H9 (cell line): ENCODE measurements at regions not wholly inside any gene's neighbourhood (a gene's known extent, or its start where the extent isn't known, plus 50 kb on each side); places are given as distances from the start of the nearest gene placed in this dataset.

Source experiments
- DNase-seq: peaks from one replicate; pipeline ENCODE4 v3.0.0-alpha.2; 2017
- H2AFZ ChIP-seq: one replicate; pipeline ENCODE4 v1.6.1; 2013; ENCODE audit warnings: mild to moderate bottlenecking, low read length, control low read depth, moderate library complexity
- H2AK5ac ChIP-seq: 2 replicates; pipeline ENCODE4 v1.6.1; 2013; ENCODE audit warnings: low read length, control low read depth, mixed read lengths; ENCODE audit not compliant: insufficient read length
- H2BK120ac ChIP-seq: one replicate; pipeline ENCODE4 v1.6.1; 2013; ENCODE audit warnings: low read depth, mild to moderate bottlenecking, low read length, control low read depth, inconsistent platforms; ENCODE audit not compliant: poor library complexity, severe bottlenecking
- H2BK12ac ChIP-seq: 2 replicates; pipeline ENCODE4 v1.6.1; 2013; ENCODE audit warnings: low read length, control low read depth, mixed read lengths, low read depth; ENCODE audit not compliant: insufficient read length
- H2BK15ac ChIP-seq: 2 replicates; pipeline ENCODE4 v1.6.1; 2013; ENCODE audit warnings: low read depth, low read length, control low read depth
- H2BK20ac ChIP-seq: one replicate; pipeline ENCODE4 v1.6.1; 2013; ENCODE audit warnings: low read depth, mild to moderate bottlenecking, low read length, control low read depth, inconsistent platforms; ENCODE audit not compliant: poor library complexity, severe bottlenecking
- H2BK5ac ChIP-seq: 2 replicates; pipeline ENCODE4 v1.6.1; 2013; ENCODE audit warnings: low read length, control low read depth, mixed read lengths; ENCODE audit not compliant: insufficient read length
- H3K14ac ChIP-seq: 2 replicates; pipeline ENCODE4 v1.6.1; 2013; ENCODE audit warnings: low read length, control low read depth; ENCODE audit not compliant: insufficient read depth
- H3K18ac ChIP-seq: 2 replicates; pipeline ENCODE4 v1.6.1; 2013; ENCODE audit warnings: low read depth, mild to moderate bottlenecking, mixed read lengths, low read length, control low read depth; ENCODE audit not compliant: insufficient read length
- H3K23ac ChIP-seq: 2 replicates; pipeline ENCODE4 v1.6.1; 2013; ENCODE audit warnings: low read length, control low read depth, mixed read lengths, low read depth; ENCODE audit not compliant: insufficient read length
- H3K23me2 ChIP-seq: 2 replicates; pipeline ENCODE4 v1.6.1; 2013; ENCODE audit warnings: low read depth, mild to moderate bottlenecking, mixed read lengths, low read length, control low read depth; ENCODE audit not compliant: insufficient read length, poor library complexity, severe bottlenecking
- H3K27ac ChIP-seq: 2 replicates; pipeline ENCODE4 v1.5.1; 2013; ENCODE audit warnings: low read length, control low read depth, mixed read lengths, low read depth; ENCODE audit not compliant: insufficient read length
- H3K27me3 ChIP-seq: 2 replicates; pipeline ENCODE4 v1.6.1; 2013; ENCODE audit warnings: low read length, control low read depth, inconsistent platforms; ENCODE audit not compliant: insufficient read depth
- H3K4ac ChIP-seq: 2 replicates; pipeline ENCODE4 v1.6.1; 2013; ENCODE audit warnings: low read depth, mild to moderate bottlenecking, control low read depth, inconsistent platforms, low read length, moderate library complexity
- H3K4me1 ChIP-seq: 2 replicates; pipeline ENCODE4 v1.6.1; 2013; ENCODE audit warnings: low read length, control low read depth, inconsistent platforms; ENCODE audit not compliant: insufficient read depth
- H3K4me2 ChIP-seq: 2 replicates; pipeline ENCODE4 v1.6.1; 2013; ENCODE audit warnings: low read length, control low read depth, mixed read lengths; ENCODE audit not compliant: insufficient read length, insufficient read depth
- H3K56ac ChIP-seq: 2 replicates; pipeline ENCODE4 v1.6.1; 2013; ENCODE audit warnings: low read depth, mild to moderate bottlenecking, mixed read lengths, low read length, control low read depth; ENCODE audit not compliant: insufficient read length
- H3K79me1 ChIP-seq: 2 replicates; pipeline ENCODE4 v1.6.1; 2013; ENCODE audit warnings: low read depth, mild to moderate bottlenecking, moderate library complexity, low read length, control low read depth, inconsistent platforms; ENCODE audit not compliant: insufficient read depth, poor library complexity, severe bottlenecking
- H3K79me2 ChIP-seq: 2 replicates; pipeline ENCODE4 v1.6.1; 2013; ENCODE audit warnings: low read length, control low read depth, inconsistent platforms; ENCODE audit not compliant: insufficient read depth
- H3K9ac ChIP-seq: 2 replicates; pipeline ENCODE4 v1.6.1; 2013; ENCODE audit warnings: low read length, control low read depth, mixed read lengths; ENCODE audit not compliant: insufficient read length; ENCODE audit errors: extremely low read depth
- H3K9me3 ChIP-seq: one replicate; pipeline ENCODE4 v1.6.1; 2013; ENCODE audit warnings: low read depth, low read length, inconsistent platforms; ENCODE audit not compliant: control insufficient read depth
- H3T11ph ChIP-seq: one replicate; pipeline ENCODE4 v1.6.1; 2013; ENCODE audit warnings: mild to moderate bottlenecking, low read length, control low read depth, inconsistent platforms
- H4K20me1 ChIP-seq: one replicate; pipeline ENCODE4 v1.6.1; 2013; ENCODE audit not compliant: control insufficient read depth, insufficient read length, insufficient read depth
- H4K5ac ChIP-seq: 2 replicates; pipeline ENCODE4 v1.6.1; 2013; ENCODE audit warnings: low read depth, mild to moderate bottlenecking, mixed read lengths, low read length, control low read depth; ENCODE audit not compliant: insufficient read length
- H4K8ac ChIP-seq: replicated peaks from 2 replicates; pipeline ENCODE4 v1.6.1; 2013; ENCODE audit warnings: low read length, control low read depth, mixed read lengths, low read depth; ENCODE audit not compliant: insufficient read length
- H4K91ac ChIP-seq: 2 replicates; pipeline ENCODE4 v1.6.1; 2013; ENCODE audit warnings: low read depth, mild to moderate bottlenecking, moderate library complexity, mixed read lengths, low read length, control low read depth; ENCODE audit not compliant: insufficient read length
- H3K27ac Mint-ChIP-seq, 3 experiments: 2 replicates in 2 of 3; 3 replicates in 1 of 3; pipeline ENCODE4 v1.8.0; 2020 to 2021; ENCODE audit warnings: mixed read lengths in 3 of 3, mild to moderate bottlenecking in 1 of 3, moderate library complexity in 1 of 3
- H3K27me3 Mint-ChIP-seq: 2 replicates; pipeline ENCODE4 v1.8.0; 2021; ENCODE audit warnings: low read depth, mild to moderate bottlenecking, moderate library complexity, mixed read lengths
- H3K36me3 Mint-ChIP-seq, 3 experiments: 2 replicates in 2 of 3; 3 replicates in 1 of 3; pipeline ENCODE4 v1.8.0; 2020 to 2021; ENCODE audit warnings: low read depth in 3 of 3, mixed read lengths in 3 of 3; ENCODE audit not compliant: insufficient read depth in 1 of 3
- H3K4me1 Mint-ChIP-seq, 2 experiments: 2 replicates each; pipeline ENCODE4 v1.8.0; 2020; ENCODE audit warnings: mixed read lengths in 2 of 2
- H3K4me3 Mint-ChIP-seq, 2 experiments: 2 replicates in 1 of 2; 3 replicates in 1 of 2; pipeline ENCODE4 v1.8.0; 2020 to 2021; ENCODE audit warnings: mild to moderate bottlenecking in 2 of 2, mixed read lengths in 2 of 2, moderate library complexity in 1 of 2
- H3K9me3 Mint-ChIP-seq, 2 experiments: 2 replicates in 1 of 2; 3 replicates in 1 of 2; pipeline ENCODE4 v1.8.0; 2020; ENCODE audit warnings: mild to moderate bottlenecking in 2 of 2, mixed read lengths in 2 of 2, moderate library complexity in 1 of 2
- WGBS: extraction: QIAGEN DNeasy Blood & Tissue Kit; methylation state at CpG from one replicate; pipeline ENCODE4 v1.1.7; 2013; ENCODE audit warnings: missing lambda C conversion rate, low lambda C conversion rate, mixed read lengths; ENCODE audit not compliant: insufficient read length; ENCODE audit errors: extremely low coverage; 5-methylcytosine and 5-hydroxymethylcytosine counted together
- TF ChIP-seq, protein P1 (sequence below): fragments of 200-600 bp; sonication (generic); conservative IDR thresholded peaks from 3 replicates; pipeline ENCODE4 v1.8.0; 2021; ENCODE audit warnings: antibody characterized with exemption, mild to moderate bottlenecking

DNA sequence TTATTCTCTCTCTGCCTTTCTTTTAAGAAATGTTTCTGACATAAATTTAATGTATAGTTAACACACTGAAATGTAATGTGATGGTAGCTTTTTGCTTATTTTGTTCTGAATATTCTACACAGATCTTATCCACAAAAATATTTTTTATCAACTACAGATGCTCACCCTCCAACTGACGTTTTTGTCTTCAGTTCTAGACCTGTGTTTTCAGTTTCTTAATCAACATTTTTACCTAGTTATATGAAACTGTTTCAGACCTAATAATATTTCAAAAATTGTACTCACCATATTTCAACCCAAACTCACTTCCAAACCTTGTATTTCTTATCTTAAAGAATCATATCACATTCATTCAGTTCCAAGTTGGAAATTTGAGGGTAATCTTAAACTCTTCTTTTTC is 452.8 kb downstream of the RFPL4B start:
- H4K20me1 ChIP-seq, result no peaks in the 10 kb centered on the region
- no peak overlapping the region for H3K27ac ChIP-seq
- WGBS, result no CpG with 5 or more reads among the region's 1 CpG
- H3K27ac Mint-ChIP-seq, result no peak overlapping the region
- H3K36me3 Mint-ChIP-seq, result peaks cover 0 to 7% (median 0%) of the 10 kb centered on the region in 3 experiments; a peak in 1 of 7 replicates
- no peaks in the 10 kb centered on the region for H3K79me2 ChIP-seq
- no peak overlapping the region for H3K56ac ChIP-seq
- no peak overlapping the region for H3K4ac ChIP-seq
- H2BK15ac ChIP-seq, result no peak overlapping the region
- no peak overlapping the region for H2BK12ac ChIP-seq
- peaks cover 28% of the 10 kb centered on the region for H3K27me3 Mint-ChIP-seq
- H3K4me3 Mint-ChIP-seq, result no peak overlapping the region
- no peaks in the 10 kb centered on the region for H3K4me1 ChIP-seq
- no peak overlapping the region for H2AK5ac ChIP-seq
- H3K9ac ChIP-seq, result no peak overlapping the region
- H3K79me1 ChIP-seq, result no peaks in the 10 kb centered on the region
- no peak overlapping the region for H2BK5ac ChIP-seq
- no peak overlapping the region for H3T11ph ChIP-seq
- H3K18ac ChIP-seq, result no peak overlapping the region
- H3K27me3 ChIP-seq, result no peaks in the 10 kb centered on the region
- H4K8ac ChIP-seq, result no peak overlapping the region
- no peaks in the 10 kb centered on the region for H3K9me3 ChIP-seq
- H3K4me1 Mint-ChIP-seq, result peaks cover 0 to 3% of the 10 kb centered on the region in 2 experiments; a peak in 2 of 4 replicates
- TF ChIP-seq, protein P1, sequence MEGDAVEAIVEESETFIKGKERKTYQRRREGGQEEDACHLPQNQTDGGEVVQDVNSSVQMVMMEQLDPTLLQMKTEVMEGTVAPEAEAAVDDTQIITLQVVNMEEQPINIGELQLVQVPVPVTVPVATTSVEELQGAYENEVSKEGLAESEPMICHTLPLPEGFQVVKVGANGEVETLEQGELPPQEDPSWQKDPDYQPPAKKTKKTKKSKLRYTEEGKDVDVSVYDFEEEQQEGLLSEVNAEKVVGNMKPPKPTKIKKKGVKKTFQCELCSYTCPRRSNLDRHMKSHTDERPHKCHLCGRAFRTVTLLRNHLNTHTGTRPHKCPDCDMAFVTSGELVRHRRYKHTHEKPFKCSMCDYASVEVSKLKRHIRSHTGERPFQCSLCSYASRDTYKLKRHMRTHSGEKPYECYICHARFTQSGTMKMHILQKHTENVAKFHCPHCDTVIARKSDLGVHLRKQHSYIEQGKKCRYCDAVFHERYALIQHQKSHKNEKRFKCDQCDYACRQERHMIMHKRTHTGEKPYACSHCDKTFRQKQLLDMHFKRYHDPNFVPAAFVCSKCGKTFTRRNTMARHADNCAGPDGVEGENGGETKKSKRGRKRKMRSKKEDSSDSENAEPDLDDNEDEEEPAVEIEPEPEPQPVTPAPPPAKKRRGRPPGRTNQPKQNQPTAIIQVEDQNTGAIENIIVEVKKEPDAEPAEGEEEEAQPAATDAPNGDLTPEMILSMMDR, result no peak
- H2AFZ ChIP-seq, result no peak overlapping the region
- H3K14ac ChIP-seq, result no peak overlapping the region
- no peaks in the 10 kb centered on the region for H3K23me2 ChIP-seq
- H3K23ac ChIP-seq, result no peak overlapping the region
- peaks cover 2 to 6% of the 10 kb centered on the region in 2 experiments; a peak in 4 of 5 replicates for H3K9me3 Mint-ChIP-seq
- H2BK20ac ChIP-seq, result no peak overlapping the region
- H4K5ac ChIP-seq, result no peak overlapping the region
- no peak for DNase-seq
- no peak overlapping the region for H4K91ac ChIP-seq
- H3K4me2 ChIP-seq, result no peak overlapping the region
- no peak overlapping the region for H2BK120ac ChIP-seq
